ENCODE measurements at regions not wholly inside any gene's neighbourhood (a gene's known extent, or its start where the extent isn't known, plus 50 kb on each side); places are given as distances from the start of the nearest gene placed in this dataset.

- TF ChIP-seq POLR2A (IDR thresholded peaks at IDR 0.05) (no peak), CTCF (IDR thresholded peaks at IDR 0.05) (no peak)
- H3K36me3 ChIP-seq = no peaks in the 10 kb centered on the region
- no peak for DNase-seq
- 59 to 67% (median 64%) methylated on average over 4 of the region's 4 CpGs for WGBS, 4 donors
- ATAC-seq = no peak
- H3K27ac ChIP-seq = no peak overlapping the region
- intact Hi-C loops (cut with DNase I) = no loop called here
- H3K4me1 ChIP-seq = peaks cover 0 to 9% (median 0%) of the 10 kb centered on the region in 12 donors
- H3K9me3 ChIP-seq = no peaks in the 10 kb centered on the region
- no peak overlapping the region for H3K4me3 ChIP-seq
- H3K27me3 ChIP-seq = no peaks in the 10 kb centered on the region
Observed at GRCh38 chr16:73186752-73187601, 139.0 kb upstream of the ZFHX3 start.

GRCh38 chr16:73185737-73186136 is 137.8 kb upstream of the ZFHX3 start:
- 93 to 97% (median 95%) methylated on average over 11 of the region's 11 CpGs for WGBS, 4 donors
- intact Hi-C loops (cut with DNase I) = no loop called here

GRCh38 chr16:73183611-73184092 is 135.7 kb upstream of the ZFHX3 start:
- peak in 2 of 4 donors; percentile 34 to 41 for ATAC-seq
- peak in 1 of 5 donors; percentile 32 for DNase-seq
- 49 to 64% (median 55%) methylated on average over 17 of the region's 17 CpGs for WGBS, 4 donors

More at GRCh38 chr16:73185737-73186136, 137.8 kb upstream of the ZFHX3 start:
- TF ChIP-seq POLR2A (IDR thresholded peaks at IDR 0.05) (no peak), CTCF (IDR thresholded peaks at IDR 0.05) (no peak)
- no peaks in the 10 kb centered on the region for H3K36me3 ChIP-seq
- H3K9me3 ChIP-seq = no peaks in the 10 kb centered on the region
- H3K4me3 ChIP-seq = no peak overlapping the region
- no peak for DNase-seq
- no peak overlapping the region for H3K27ac ChIP-seq
- no peaks in the 10 kb centered on the region for H3K27me3 ChIP-seq
- ATAC-seq = no peak
- peaks cover 0 to 9% (median 0%) of the 10 kb centered on the region in 12 donors for H3K4me1 ChIP-seq

More at GRCh38 chr16:73183611-73184092, 135.7 kb upstream of the ZFHX3 start:
- Histone ChIP-seq H3K9me3 (no peaks in the 10 kb centered on the region), H3K27me3 (no peaks in the 10 kb centered on the region), H3K27ac (peak overlapping the region in 6 of 12 donors; percentile 8 to 60 (median 36)), H3K4me1 (peaks cover 0 to 19% (median 0%) of the 10 kb centered on the region in 12 donors), H3K36me3 (no peaks in the 10 kb centered on the region), H3K4me3 (peak overlapping the region in 1 of 12 donors; percentile 10)
- TF ChIP-seq CTCF (IDR thresholded peaks at IDR 0.05) = peak in 3 of 12 donors; percentile 12 to 16 (median 14)
- TF ChIP-seq POLR2A (IDR thresholded peaks at IDR 0.05) = no peak
- intact Hi-C loops (cut with DNase I) = no loop called here
